ENCODE measurements at regions not wholly inside any gene's neighbourhood (a gene's known extent, or its start where the extent isn't known, plus 50 kb on each side); places are given as distances from the start of the nearest gene placed in this dataset.

- no peak for TF ChIP-seq CTCF (conservative IDR thresholded peaks at IDR 0.05)
Measured at GRCh38 chr13:22618002-22618401, 562.8 kb upstream of the SGCG start.

DNA sequence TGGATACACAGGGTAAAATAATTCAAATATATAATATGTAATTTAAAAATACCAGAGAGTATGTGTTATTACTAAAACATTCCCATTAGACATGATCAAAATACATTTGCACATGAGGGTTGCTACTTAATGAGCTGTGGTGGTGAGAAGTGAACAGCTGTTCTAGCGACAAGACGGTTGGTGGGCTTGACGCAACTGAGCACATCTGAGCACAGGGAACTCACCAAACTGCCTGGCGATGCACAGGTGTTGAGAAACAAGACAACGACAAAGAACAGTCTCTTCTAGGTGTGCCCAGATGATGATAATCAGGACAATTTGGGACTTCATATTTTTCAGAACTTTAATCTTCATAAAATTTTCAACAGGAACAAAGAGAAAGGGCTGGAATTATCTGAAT is 555.1 kb upstream of the SGCG start:
- no peak overlapping the region for H3K27ac ChIP-seq
- no peak for TF ChIP-seq CTCF (conservative IDR thresholded peaks at IDR 0.05)

More at GRCh38 chr13:22618002-22618401, 562.8 kb upstream of the SGCG start:
- no peak overlapping the region for H3K27ac ChIP-seq

- H3K27ac ChIP-seq = no peak overlapping the region
- TF ChIP-seq CTCF (conservative IDR thresholded peaks at IDR 0.05) = no peak
Measured at GRCh38 chr13:22629374-22629773, 551.4 kb upstream of the SGCG start.

DNA sequence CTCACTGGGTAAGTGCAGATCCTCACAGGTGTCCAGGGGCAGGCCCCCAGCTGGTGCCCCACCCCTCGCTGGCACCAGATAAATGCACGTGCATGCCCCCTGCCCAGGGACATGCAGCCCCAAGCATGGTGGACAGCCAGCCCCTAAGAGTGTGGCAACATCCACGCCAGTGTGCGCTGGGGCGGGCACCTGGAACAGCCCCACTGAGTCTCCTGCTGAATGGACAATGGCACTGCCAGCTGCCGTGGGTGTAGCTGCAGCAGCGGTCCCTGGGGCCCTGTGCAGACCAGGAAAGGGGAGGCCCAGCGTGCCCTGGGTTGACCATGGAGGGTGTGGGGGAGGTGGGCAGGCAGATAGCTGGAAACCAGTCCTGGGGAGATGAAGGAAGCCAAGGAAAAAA is 538.7 kb upstream of the SGCG start:
- no peak overlapping the region for H3K27ac ChIP-seq
- no peak for TF ChIP-seq CTCF (conservative IDR thresholded peaks at IDR 0.05)

DNA sequence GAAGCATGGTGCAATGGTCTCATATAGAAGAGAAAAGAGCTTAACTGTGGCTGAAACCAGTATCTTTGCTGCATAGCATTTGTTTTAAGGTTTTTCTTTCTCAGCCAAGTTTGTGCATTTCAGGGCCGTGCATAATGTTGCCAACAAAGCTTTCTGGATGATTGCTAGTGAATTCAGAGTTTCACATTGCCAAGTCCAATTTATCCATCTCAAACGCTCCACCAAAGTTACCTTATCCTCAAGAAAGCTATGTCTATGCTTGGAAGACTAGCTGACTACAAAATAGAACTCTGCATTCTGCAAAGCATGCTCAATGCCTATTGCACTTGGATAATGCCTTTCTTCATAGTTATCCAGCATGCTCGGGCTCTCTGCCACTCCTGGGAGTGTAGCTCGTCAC is 535.8 kb upstream of the SGCG start:
- no peak overlapping the region for H3K27ac ChIP-seq
- no peak for TF ChIP-seq CTCF (conservative IDR thresholded peaks at IDR 0.05)

DNA sequence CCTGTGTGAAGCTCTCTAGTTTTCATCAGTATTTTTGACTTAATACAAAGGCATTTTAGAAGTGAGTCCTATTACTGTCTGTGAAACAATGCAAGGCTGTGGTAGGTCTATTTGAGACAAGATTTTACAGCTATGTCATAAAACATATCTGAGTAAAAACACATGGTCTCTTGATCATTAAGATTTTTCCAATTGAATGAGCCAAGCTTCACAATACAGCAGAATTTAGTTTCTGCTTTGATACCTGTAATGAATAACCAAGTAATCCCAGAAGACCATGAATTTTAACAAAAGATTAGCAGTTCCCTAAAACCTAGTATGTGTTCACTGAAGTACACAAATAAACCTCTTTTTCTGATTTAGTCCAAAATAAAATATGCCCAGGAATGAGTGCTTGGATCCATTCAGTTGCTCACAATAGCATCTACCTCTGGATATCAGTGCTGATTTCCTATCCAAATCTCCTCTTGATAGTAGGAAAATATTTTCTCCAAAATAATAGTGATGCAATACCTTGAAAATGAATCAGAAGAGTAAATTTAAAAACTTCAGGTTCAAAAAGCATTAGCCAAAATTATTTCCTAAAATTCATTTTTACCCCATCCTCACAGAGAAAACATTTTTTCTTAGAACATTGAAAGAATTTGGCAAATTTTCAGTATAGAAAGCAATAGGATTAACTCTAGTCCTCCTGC is 533.5 kb upstream of the SGCG start:
- no peak overlapping the region for H3K27ac ChIP-seq
- no peak for TF ChIP-seq CTCF (conservative IDR thresholded peaks at IDR 0.05)

- H3K27ac ChIP-seq = no peak overlapping the region
- no peak for TF ChIP-seq CTCF (conservative IDR thresholded peaks at IDR 0.05)
Measured at GRCh38 chr13:22648320-22648801, 532.4 kb upstream of the SGCG start.
